DMS 273 (cell line): ENCODE measurements at regions not wholly inside any gene's neighbourhood (a gene's known extent, or its start where the extent isn't known, plus 50 kb on each side); places are given as distances from the start of the nearest gene placed in this dataset.

Source experiments
- DNase-seq: peaks from one replicate; lab custom pipeline; 2025; ENCODE audit not compliant: unreplicated experiment; lab: John Stamatoyannopoulos, UW

- DNase-seq: no peak
These were observed 392.3 kb upstream of the LRRC4C start for GRCh38 chr11:41851743-41852142.

- no peak for DNase-seq
These were observed 402.4 kb upstream of the LRRC4C start for GRCh38 chr11:41861838-41862237.

GRCh38 chr11:41866525-41866924, 407.1 kb upstream of the LRRC4C start:
- DNase-seq: no peak

- no peak for DNase-seq
These were observed 409.2 kb upstream of the LRRC4C start for GRCh38 chr11:41868606-41869005.

- DNase-seq: no peak
These were observed 413.0 kb upstream of the LRRC4C start for GRCh38 chr11:41872426-41872825.

- no peak for DNase-seq
These were observed 413.4 kb upstream of the LRRC4C start for GRCh38 chr11:41872870-41873269.

- no peak for DNase-seq
These were observed 418.6 kb upstream of the LRRC4C start for GRCh38 chr11:41878095-41878494.

GRCh38 chr11:41879214-41879613, 419.8 kb upstream of the LRRC4C start:
- no peak for DNase-seq

GRCh38 chr11:41895081-41895480, 435.6 kb upstream of the LRRC4C start:
- DNase-seq: no peak

- no peak for DNase-seq
These were observed 438.5 kb upstream of the LRRC4C start for GRCh38 chr11:41897991-41898390.

GRCh38 chr11:41917900-41918299, 458.4 kb upstream of the LRRC4C start:
- no peak for DNase-seq

- DNase-seq: no peak
These were observed 460.9 kb upstream of the LRRC4C start for GRCh38 chr11:41920374-41920773.

- DNase-seq: no peak
These were observed 462.4 kb upstream of the LRRC4C start for GRCh38 chr11:41921746-41922390.

- no peak for DNase-seq
These were observed 466.9 kb upstream of the LRRC4C start for GRCh38 chr11:41926339-41926738.

- DNase-seq: no peak
These were observed 475.8 kb upstream of the LRRC4C start for GRCh38 chr11:41935241-41935640.

GRCh38 chr11:41935795-41936194, 476.3 kb upstream of the LRRC4C start:
- no peak for DNase-seq

GRCh38 chr11:41943656-41944055, 484.2 kb upstream of the LRRC4C start:
- no peak for DNase-seq

GRCh38 chr11:41947392-41947791, 487.9 kb upstream of the LRRC4C start:
- DNase-seq: no peak

GRCh38 chr11:41950470-41951143, 491.2 kb upstream of the LRRC4C start:
- DNase-seq: no peak

- DNase-seq: no peak
These were observed 494.6 kb upstream of the LRRC4C start for GRCh38 chr11:41954034-41954433.

GRCh38 chr11:41955066-41955465, 495.6 kb upstream of the LRRC4C start:
- DNase-seq: no peak

GRCh38 chr11:41955635-41956400, 496.4 kb upstream of the LRRC4C start:
- no peak for DNase-seq
